ENCODE measurements at regions not wholly inside any gene's neighbourhood (a gene's known extent, or its start where the extent isn't known, plus 50 kb on each side); places are given as distances from the start of the nearest gene placed in this dataset.

DNA sequence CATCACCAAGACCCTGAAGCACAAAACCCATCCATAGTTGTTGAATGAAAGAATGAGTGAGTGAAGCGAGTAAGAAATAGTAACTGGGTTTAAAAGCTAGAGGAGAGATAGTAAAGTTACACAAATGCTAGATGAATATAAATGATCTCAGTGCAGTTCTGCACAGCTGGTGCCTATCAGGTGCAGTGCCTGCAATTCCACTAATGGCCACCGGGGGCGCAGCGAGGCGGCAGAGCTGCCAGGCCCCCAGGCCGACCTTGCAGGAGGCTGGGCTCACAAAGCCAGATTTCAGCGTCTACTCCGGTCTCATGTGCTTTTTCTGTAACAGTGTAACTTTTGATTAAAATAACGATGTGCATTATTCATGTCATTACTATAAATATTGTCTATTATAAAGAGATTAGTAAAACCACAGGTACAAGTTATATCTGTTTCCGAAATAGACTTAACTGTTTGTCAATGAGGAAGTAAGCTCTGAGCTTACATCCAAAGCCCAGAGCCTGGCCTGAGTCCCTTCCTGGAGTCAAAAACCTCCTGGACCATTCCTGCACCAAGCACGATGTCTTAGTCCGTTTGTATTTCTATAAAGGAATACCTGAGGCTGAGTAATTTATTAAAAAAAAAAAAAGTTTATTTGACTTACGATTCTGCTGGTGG is 477.6 kb downstream of the NPHP4 start:
- peak; percentile 13 for DNase-seq

DNA sequence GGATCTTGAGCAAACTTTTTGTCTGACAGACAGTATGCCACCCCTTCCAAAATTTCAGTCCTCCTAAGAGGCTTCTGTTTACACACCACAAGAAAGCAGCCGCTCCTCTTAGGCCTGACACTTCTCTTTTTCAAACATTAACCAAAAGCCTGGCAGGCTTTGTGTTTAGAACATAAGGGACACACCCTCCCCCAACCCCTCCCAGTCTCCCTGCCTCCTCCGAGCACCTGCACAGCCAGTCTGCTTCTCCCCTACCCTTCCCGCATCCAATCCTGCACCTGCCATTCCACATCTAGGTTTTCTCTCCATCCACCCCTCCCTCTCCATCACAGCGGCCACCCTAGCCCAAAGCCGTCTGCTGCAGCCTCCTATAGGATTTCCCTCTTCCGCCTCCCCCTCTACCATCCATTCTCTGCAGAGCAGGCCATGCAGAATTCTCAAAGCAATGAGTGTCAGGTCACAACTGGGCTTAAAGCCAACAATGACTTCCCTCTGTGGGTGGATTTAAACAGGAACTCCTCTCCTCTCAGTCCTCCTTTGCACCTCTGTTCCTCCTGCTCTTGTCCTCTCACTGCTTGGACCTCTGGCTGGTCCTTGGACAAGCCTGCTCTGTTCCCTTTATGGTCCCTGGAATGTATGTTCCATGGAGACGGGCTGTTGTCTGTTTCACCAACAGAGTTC is 478.2 kb downstream of the NPHP4 start:
- no peak for DNase-seq

DNA sequence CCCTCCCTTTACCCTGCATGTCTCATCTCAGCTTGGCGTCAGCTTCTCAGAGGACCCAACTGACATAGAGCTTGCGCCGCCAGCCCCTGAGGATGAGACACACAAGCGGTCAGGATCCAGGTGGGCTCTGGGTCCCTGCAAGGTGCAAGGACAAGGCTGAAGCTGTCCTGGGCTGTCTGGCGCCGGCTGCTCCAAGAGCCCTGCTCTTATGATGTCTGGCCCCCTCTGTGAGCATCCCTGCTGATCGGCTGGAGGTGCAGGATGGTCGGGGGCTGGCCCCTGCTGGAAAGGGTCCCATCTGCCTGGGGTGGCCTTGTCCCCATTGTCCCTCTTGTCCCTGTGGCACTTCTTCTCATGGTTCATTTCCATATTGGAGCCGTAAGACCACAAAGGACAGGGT is 479.0 kb downstream of the NPHP4 start:
- no peak for DNase-seq

DNA sequence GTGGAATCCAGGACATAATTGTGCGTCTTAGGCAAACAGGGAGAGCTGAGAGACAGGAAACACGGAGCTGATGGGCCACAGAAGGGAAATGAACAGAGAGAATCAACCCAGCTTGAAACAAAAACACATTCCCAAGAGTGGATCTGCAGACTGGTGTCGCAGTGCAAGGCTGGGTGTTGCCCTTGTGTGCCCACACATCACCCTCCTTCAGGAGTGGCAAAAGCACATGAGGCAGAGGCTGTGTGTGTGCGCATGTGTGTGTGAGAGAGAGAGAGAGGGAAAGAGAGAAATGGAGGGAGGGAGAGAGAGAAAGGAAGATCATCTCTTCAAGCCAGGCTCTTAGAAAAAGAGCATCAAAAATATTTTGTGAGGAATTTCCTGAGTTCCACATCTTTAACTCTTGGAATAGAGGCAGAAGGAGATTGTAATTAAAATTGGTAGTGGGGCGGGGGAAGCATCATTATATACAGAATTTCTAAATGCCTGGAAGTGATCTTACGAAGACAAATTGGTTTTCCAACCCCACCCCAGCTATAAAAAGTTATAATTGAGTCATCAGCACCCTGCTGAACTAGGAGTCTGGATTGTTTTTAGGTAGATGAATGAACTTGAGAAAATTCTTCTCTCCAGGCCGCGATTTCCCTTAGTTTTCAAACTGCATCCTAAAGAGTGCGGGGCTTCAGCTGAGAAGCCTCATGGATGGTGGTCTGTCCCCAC is 480.7 kb downstream of the NPHP4 start:
- no peak for DNase-seq

DNA sequence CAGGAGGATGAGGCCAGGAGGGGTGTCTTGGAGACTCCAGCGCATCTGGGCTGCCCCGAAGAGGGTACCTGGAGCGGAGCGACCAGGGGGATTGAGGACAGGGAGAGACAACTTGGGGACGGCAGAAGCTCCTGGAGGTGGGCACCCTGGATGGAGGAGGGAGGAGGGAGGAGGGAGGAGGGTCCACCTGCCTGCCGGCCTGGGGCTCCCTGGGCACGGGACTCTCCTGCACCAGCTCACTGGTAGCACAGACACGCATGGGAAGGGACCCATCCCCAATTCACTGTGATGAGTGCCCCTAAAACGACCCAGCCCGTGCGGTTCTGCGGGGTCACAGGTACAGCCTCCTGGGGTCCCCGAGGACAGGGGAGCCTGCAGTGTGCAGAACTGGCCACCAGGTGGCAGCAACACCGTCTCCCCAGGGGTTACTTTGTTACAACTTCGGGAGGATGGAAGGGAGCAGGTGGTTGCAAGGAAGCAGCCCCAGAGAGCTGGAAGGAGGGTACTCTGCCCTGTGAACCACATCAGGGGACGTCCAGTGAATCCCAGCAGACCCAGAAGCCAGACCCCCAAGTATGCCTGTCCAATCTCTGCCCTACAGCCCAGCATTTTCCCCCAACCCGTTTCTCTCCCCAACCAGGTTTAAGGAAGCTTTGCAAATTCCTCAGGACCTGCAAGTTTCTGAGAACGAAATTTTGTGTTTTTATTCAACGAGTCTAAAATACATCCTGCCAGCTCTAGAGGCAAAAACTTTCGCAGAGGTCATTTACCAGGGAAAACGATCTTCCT is 482.4 kb downstream of the NPHP4 start:
- peak; percentile 36 for DNase-seq

GRCh38 chr1:5508669-5509330 is 483.4 kb downstream of the NPHP4 start:
- no peak for DNase-seq

- no peak for DNase-seq
Measured at GRCh38 chr1:5507340-5507739, 484.9 kb downstream of the NPHP4 start.

DNA sequence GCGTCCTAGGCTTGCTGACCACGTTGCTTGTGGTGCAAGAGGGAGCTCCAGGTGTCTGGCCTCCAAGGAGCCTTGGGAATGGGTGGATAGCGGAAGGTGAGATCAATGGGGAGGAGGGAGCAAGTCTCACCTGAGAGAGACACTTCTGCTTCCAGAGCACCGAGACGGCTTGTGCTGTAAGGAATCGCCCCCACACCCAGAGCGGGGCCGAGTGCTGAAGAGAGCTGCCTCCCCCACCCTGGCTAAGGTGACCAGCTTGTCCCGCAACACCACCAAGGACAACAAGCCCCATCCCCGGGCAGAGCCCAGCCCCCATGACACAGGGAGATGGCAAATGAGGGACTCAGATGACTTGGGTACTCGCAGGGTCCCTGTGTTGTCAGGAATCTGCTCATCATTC is 485.6 kb downstream of the NPHP4 start:
- no peak for DNase-seq

DNA sequence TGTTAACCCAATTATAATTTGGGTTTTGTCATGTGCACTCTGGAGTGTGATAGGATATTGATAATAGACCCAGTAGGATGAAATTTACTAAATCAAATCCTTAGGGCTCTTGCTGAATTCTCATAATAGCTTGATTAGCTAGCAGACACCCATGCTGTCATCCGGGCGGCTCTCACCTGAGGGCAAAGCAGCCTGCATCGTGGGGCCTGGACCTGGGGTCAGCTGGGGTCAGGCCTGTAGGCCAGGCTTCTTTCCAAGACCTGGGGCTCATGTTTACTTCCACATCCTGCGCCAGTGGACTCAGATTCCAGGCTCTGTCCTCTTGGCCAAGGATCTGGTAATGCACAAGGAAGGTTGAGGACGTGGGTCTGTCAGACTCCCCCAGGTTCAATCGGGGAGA is 486.3 kb downstream of the NPHP4 start:
- no peak for DNase-seq

- DNase-seq, result no peak
Measured at GRCh38 chr1:5504364-5504740, 487.9 kb downstream of the NPHP4 start.

DNA sequence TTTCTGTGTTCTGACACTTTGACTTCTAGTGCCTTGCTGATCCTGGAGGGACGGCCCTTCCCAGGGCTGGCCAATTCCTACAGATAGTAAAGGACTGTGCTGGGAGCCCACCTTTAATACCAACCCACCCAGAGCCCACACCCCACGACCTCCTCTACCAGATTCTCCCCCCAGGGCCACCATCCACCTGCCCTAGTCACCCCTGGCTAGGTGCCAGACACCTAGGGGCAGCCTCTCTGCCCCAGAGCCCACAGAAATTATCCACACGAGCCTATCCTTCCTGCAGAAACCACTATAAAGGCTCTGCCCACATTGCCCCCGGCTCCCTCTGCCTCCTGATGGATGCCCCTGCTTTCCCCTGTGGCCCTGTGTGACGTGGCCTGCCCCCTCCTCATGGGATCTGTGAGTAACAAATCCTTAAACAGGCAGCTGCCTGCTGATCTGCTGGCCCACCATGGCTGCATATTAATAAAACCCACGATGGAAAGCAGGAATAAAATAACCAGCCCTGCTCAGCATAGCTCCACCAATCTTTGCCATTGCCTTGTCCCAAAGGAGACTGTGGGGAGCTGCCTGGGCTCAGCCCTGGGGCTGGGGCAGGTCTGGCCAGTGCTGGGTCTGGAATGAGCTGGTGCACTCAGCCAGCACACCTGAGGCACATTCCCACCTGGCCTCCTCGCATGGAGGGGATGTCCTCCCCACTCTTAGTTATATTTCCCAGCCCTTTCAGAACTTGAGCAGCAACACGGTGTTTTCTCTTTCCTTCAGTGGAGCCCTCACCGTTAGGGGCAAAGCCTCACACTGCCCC is 488.5 kb downstream of the NPHP4 start:
- no peak for DNase-seq

DNA sequence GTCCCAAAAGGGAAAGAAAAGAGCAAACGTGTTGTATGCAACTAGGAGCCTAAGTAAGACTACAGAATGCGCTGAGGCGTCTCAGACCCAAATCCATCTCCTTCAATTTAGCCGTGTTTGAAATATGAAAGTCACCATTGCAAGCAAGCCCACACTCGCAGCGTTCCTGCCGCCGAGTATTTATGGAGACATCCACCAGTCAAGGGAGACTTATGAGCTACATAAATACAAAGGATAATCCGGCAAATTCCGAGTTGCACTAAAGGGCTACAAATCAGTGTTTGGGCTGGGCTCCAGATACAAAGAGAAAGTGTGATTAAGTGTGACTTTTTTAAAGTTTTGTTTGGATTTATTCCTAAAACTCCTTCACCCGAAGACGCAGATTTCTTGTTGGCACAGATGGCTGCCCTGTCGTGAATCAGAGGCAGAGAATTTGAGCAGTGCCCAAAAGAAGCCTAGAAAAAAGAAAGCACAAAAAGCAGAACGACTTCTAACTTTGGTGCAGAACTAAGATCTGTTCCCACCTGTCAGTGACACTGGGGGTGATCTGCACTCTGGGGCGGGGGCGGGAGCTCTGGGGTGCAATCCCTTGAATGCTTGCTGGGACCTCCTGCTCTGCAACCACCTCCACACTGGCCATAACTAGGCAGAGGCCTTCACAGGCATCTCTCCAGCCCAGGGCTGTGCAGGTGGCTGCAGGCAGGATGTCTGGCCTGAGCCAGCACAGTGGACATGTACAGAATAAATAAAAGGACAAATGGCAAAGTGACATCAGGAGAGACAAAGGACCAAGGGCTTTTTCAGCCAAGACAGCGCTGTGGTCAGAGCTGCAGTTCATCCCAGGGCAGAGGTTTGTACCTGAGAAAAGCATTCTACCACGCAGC is 489.7 kb downstream of the NPHP4 start:
- no peak for DNase-seq

DNA sequence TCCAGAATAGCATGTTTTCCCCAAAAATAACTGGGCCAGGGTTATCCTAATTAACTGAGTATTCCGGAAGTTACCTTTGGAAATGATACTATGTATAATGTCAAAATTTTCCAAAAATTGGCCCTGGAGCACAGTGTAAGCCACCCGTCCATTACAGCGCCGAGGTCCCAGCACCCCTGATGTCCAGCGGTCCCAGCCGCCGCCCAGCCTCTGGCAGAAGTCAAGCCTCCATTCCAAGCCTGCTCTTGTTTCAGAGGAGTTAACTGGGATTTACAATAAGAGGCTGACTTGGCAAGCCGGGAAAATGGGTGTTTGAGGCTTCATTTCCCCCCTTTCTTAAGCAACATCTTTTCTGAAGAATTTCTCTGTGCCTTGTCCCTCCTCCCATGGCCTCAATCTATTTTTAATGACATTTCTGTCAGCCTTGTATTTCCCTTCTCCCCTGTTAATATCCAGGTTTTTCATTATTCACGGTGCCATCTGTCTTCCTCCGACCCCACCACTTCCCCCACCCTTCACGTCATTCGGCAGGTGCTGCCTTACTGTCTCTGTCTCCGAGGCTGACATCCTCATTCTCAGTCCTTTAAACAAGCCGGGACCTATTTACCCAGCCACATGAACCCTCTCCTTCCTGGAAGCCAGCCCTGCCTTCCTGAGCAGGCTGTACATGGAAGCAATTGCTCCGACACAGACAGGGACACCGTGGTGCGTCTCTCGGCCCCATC is 490.9 kb downstream of the NPHP4 start:
- DNase-seq, result no peak

DNA sequence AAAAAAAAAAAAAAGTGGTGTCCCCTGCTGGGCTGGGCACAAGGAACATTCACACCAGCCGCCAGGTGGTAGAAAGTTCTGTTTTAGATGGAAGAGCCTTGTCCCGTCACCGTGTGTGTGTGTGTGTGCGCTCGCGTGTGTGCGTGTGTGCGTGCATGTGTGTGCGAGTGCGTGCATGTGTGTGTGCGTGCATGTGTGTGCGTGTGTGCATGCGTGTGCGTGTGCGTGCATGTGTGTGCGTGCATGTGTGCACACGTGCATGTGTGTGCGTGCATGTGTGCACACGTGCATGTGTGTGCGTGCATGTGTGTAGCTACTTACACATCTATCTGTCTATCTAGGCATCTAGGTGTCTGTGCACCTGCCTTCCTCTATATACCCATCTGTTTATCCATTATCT is 491.7 kb downstream of the NPHP4 start:
- no peak for DNase-seq

DNA sequence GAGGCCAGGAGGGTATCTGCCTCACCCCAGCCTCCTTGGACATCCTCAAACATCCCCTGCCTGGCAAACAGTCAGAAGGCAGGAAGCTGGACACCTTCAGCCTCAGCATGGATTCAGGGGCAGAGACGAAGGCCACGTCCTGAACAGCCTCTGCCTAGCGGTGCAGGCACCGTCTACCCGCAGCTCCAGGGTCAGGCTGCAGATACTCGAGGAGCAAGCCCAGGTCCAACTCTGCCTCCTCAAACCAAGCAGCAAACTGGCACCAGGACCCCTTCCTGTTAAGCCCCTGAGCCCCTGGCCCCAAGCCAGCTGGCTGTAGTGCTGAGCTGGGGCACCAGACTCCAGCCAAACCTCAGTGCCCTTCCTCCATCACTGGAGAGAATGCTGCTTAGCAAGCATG is 494.7 kb downstream of the NPHP4 start:
- no peak for DNase-seq

- DNase-seq, result no peak
Measured at GRCh38 chr1:5495596-5496410, 496.4 kb downstream of the NPHP4 start.

DNA sequence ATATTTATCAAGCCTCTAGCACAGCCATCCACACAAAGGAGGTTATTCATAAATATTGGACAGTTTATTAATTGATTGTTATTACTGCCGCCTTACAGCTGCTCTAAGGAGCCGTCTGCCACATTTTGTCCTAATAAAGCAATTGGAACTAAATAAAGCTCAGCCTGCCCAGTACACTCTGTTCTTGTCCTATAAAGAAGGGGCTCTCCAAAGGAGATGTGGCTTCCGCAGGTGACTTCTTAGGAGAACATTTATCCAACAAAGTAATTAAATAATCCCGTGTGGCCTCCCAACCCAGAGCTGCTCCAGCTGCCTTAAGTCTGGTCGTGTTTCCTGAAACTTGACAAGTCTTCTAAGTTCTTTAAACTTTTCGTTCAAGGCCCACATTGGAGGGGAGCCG is 497.7 kb downstream of the NPHP4 start:
- no peak for DNase-seq

- DNase-seq, result no peak
Measured at GRCh38 chr1:5493851-5494311, 498.3 kb downstream of the NPHP4 start.

DNA sequence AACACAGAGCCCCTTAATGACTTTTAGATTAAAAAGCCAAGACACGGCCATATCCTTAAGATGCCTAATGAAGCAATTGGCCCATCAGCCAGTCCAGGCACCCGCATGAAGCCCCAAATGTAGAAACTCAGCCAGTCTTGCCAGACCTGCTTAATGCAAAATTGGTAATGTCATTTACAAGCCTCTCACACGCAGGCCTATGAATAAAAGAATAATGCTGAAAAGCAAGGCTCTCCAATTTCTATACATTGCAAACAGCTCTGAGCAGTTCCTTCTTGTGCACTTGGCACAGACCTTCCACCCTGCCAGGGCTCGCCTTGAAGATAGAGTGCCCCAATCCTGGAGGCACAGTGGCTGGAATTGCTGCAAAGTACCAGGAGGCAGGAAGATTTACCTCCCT is 498.9 kb downstream of the NPHP4 start:
- DNase-seq, result no peak

Data from KG1 (cell line).